Stimulated activated CD4-positive, alpha-beta T cell treated with anti-CD3 and anti-CD28 coated beads, Interleukin-4, amount 100 ng/mL, for 1 hour (primary cell): ENCODE measurements at regions not wholly inside any gene's neighbourhood (a gene's known extent, or its start where the extent isn't known, plus 50 kb on each side); places are given as distances from the start of the nearest gene placed in this dataset.
"Not testable (repeated sequence)": the region's sequence is repeated elsewhere in the genome, so short reads cannot be mapped to it uniquely, and the experiment has no call there.

ENCODE experiments used
- DNase-seq: peaks from one replicate; pipeline ENCODE4 v3.0.0-alpha.2; 2020

DNA sequence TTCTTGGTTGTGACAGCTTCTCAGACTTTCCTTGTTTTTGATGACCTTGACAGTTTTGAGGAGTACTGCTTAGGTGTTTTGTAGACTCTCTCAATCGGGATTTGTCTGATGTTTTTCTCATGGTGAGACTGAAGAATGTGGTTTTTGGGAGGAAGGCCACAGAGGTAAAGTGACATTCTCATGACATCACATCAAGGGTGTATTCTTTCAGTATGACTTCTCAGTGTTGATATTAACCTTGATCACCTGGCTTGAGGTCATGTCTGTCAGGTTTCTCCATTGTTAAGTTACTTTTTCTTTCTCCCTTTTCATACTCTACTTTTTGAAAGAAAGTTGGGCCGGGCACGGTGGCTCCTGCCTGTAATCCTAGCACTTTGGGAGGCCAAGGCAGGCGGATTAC, 269.9 kb downstream of the ZNF37A start:
- not testable (repeated sequence) for DNase-seq

DNA sequence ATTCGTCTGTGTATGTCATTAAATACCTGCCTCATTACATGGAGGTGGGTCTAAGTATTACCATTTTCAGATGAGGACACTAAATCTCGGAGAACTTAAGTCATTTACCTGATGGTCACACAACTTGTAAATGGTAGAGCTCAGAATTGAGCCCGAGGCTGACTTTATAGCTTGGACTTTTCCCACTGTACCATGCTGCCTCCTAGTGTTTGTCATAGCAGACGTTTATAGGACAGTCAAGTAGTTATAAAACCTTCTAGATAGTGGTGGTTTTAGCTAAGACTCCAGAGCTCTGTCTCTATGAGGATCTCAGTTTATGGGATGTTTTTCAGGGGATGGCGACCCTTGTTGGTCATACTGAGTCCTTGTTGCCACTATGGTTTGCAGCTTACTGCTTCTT, 271.8 kb downstream of the ZNF37A start:
- DNase-seq: not testable (repeated sequence)

DNA sequence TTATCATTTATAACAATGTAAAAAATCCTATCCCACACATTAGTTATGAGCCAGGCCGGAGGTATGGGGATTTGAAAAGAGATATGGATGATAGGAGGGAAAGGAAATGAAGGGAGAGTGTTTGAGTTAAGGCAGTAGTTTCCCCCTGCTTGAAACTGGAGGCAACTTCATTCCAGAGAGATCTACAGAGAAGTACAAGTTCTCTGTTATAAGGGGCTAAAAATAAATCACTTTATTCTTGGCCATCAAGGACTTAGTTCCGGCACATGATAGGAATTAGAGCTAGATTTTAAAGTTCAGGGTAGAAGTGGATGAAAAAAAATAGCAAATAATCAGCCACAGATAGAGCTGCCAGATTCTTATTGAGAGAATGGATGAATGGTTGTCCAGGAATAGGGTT, 289.7 kb downstream of the ZNF37A start:
- DNase-seq: not testable (repeated sequence)

DNA sequence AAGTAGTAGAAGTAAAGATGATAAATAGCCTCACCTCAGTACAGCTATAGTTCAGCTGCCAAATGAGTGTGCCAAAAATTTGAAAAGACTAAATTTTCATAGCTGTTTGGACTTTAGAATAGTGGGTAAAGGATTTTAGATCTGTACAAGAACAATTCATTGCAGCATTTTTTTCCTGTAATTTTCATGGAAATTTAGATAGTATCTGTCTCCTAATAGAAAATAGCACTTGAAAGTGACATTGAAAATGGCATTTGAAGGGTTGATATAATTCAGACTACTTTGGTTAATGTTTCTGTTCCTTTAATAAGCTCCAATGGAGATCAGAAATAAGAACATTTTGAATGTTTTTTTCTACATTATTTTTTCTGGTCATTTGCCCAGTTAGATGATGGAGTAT, 292.7 kb downstream of the ZNF37A start:
- DNase-seq: not testable (repeated sequence)

DNA sequence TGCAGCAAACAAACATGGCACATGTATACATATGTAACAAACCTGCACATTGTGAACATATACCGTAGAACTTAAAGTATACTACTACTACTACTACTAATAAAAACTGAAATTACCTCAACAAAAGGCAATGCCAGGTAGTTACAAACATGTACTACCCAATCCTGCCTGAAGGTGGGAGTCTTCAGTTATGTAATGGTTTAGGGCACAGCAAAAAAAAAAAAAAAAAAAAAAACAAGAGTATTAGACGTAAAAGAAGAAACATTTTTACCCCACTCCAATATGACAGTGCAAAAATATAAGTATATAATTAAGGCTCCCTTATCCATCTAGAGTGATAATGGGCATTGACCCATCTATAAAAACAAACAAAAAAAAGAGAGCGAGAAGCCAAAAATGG, 296.6 kb downstream of the ZNF37A start:
- not testable (repeated sequence) for DNase-seq

DNA sequence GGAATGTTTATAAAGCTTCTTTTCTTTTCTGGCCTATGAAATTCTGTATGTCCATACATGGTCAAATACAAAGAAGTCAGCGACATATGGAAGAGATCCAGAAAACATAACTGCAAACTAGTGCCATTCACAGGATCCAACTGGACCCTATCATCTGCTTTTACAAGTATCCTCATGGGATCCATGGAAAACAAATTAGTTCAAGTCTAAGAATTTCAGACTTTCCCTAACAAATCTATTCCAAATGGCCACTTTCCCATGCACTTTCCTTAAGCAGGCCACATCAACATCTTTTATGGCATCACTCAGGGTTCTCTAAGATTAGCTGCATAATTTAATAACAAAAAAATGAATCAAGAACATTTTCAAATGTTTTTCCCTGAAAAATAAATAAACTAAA, 301.3 kb downstream of the ZNF37A start:
- DNase-seq: not testable (repeated sequence)

DNA sequence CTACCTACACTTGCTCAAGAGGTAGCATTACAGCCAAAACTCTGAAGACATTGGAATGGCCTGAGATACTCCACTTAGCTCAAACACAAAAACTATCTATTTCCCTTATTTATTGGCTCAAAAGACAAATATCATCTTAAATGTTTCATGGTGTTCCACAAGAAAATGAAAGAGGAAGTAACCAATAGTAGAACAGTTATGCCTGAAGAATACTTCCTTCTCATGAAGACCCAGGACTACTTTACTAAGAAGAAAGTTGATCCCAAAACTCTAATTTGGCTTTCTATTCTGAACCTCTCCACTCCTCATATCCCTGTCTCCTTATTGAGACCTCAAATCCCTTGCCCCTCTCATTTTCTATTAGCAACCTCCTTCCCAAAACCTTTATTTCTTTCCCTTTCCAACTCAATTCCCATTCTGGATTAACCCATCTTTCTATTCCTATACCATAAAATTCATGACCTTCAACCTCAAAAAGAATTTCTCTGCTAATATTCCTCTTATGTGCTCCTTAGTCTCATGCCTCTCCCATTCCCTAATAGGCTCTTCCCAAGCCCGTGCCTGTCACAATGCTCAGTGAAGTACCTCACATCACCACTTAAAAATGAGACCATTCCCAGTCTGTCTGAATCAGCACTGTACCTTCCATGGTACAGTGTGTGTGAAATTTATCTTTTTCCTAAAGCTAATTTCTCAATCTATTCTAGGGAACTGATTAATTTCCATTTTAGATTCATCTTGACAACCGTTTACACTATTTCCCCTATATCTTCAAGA, 302.2 kb downstream of the ZNF37A start:
- DNase-seq: not testable (repeated sequence)

DNA sequence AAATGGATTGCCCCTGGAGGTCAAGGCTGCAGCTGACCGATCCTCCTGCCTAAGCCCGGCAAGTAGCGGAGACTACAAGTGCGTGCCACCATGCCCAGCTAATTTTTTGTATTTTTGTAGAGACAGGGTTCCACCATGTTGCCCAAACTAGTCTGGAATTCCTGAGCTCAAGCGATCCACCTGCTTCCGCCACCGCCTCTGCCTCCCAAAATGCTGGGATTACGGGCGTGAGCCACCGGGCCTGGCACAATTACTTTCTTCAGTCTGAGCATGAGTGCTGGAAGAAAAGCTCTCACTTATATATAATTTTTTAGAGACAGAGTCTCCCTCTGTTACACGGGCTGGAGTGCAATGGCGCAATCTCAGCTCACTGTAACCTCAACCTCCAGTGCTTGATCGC, 307.4 kb downstream of the ZNF37A start:
- not testable (repeated sequence) for DNase-seq

DNA sequence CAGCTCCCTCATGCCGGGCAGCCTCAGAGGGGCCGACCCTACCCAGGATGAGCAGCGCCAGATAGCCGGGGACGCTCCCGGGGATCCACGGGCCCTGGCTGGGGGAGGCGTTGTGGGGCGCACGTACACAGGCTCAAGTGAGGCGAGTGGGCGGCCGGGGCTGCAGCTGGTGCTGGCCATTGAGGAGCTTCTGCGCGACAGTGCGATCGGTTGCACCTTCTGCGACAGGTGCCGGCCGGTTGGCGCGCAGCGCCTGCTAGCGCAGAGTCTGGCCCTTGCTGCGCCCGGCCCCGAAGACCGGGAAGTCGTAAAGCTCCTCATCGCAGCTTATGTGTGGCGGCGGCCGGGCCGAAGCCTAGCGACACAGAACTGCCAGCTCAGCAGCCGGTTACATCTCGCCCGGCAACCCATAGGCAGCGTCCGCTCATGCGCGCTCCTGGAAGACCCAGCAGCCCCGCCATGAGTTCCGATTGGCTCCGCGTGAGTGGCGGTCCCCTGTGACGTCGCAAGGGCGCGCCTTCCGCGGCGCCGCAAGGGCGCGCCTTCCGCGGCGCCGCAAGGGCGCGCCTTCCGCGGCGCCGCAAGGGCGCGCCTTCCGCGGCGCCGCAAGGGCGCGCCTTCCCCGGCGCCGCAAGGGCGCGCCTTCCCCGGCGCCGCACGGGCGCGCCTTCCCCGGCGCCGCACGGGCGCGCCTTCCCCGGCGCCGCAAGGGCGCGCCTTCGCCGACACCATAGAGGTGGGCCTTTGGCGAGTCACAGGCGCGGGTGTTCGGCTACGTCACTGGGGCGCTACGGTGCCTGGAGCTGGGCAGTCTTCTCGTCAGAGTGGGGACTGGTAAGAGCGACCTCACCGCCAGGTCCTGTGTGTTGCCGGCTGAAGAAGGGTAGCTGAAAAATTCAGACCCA, 308.6 kb downstream of the ZNF37A start:
- peak; percentile 91 for DNase-seq

DNA sequence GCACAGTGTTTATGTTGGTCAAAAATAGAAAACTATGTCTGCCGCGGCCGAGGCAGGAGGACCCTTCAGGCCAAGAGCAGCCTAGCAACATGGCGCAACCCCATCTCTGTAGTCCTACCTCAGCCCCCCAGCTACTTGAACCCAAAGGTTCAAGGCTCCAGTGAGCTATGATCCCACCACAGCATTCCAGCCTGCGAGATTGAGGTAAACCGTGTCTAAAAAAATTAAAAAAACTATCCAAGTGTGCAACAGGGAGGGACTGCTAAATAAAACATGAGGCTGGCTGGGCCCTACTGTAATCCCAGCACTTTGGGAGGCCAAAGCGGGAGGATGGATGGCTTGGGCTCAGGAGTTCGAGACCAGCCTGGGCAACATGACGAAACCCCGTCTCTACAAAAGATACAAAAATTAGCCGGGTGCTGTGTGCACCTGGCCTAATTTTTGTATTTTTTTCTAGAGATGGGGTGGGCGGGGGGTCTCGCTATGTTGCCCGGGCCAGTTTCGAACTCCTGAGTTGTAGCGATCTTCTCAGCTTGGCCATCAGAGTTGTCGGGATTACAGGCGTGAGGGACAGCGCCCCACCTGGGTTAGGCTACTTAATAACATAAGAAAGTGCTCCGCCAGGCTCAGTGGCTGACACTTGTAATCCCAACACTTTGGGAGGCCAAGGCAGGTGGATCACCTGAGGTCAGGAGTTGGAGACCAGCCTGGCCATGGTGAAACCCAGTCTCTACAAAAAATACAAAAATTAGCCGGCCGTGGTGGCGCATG, 309.4 kb downstream of the ZNF37A start:
- DNase-seq: not testable (repeated sequence)

DNA sequence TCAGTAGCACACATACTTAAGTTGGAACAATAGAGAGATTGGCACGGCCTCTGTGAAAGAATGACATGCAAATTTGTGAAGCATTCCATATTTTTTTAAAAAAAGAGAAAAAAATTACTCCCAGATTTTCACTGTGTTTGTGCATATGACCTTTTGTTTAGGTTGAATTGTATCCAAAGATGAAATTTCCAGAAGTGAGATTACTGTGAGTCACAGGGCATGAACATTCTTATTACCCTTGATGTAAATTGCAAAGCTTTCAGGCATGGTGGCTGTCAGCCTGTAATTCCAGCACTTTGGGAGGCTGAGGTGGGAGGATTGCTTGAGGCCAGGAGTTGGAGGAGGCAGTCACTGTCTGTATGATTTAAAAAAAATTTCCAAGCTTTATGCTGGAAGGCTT, 329.5 kb downstream of the ZNF37A start:
- not testable (repeated sequence) for DNase-seq

DNA sequence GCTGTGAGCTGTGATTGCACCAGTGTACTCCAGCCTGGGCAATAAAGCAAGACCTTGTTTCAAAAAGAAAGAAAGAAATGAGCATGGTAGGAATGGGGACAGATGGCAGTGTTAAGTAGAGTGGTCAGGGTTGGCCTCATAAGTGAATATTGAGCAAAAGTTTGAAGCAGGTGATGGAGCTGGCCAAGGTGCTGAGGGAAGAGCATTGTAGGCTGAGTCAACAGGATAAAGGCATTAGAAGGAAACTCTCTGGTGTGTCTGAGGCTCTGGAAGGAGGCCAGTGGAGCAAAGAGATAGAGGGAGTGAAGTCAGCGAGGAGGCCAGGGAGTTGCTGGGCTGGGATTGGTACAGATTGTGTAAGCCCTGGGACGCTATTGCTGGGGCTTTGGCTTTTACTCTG, 336.1 kb downstream of the ZNF37A start:
- not testable (repeated sequence) for DNase-seq

DNA sequence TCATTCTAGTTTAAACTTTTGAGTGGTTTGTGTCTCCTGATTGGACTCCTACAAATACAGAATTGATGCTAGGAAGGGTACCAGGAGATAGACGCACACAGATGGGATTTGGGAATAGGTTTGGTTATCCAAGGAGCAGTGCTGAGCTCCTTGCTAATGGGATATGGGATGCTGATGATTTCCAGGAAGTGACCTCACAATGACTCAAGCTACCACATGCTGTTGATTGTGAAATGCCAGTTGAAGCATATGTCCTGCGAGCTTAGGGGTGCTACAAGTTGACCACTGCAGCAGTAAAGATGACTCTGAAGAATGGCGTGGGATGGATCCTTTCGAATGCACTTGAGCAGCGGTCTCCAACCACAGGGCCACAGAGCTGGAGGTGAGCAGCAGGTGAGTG, 343.2 kb downstream of the ZNF37A start:
- not testable (repeated sequence) for DNase-seq

DNA sequence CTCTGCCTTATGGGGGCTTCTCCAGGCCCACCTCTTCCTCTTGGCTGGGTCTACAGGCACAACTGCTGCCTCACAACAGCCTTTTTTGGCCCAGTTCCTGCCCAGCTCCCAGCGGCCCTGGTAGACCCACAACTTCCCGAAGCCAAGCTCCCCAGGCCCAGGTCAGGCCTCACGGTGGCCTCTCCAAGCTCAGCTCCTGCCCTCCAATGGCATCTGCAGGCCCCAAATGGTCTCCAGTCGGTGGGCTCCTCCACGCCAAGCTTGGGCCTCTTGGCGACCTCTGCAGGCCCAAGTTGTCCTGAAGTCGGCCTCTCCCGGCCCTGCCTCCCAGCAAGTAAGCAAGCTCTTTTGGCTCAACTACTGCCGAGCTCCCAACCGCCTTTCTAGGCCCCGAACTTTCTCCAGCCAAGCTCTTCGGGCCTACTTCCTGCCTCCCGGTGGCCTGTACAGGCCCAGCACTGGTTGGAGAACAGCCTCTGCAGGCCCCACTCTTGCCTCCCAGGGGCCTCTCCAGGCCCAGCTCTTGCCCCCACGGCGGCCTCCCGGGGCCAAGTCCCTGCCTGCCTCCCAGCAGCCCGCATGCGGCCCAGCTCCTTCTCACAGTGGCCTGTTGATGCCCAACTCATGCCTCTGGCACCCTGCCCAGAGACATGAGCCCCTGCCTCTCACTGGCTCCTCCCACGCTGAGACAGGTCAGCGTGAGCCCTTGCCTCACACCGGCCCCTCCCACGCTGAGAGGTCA, 354.6 kb downstream of the ZNF37A start:
- DNase-seq: not testable (repeated sequence)

DNA sequence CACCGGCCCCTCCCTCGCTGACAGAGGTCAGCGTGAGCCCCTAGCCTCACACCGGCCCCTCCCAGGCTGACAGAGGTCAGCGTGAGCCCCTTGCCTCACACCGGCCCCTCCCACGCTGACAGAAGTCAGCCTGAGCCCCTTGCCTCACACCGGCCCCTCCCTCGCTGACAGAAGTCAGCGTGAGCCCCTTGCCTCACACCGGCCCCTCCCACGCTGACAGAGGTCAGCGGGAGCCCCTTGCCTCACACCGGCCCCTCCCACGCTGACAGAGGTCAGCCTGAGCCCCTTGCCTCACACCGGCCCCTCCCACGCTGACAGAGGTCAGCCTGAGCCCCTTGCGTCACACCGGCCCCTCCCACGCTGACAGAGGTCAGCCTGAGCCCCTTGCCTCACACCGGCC, 355.5 kb downstream of the ZNF37A start:
- DNase-seq: not testable (repeated sequence)

DNA sequence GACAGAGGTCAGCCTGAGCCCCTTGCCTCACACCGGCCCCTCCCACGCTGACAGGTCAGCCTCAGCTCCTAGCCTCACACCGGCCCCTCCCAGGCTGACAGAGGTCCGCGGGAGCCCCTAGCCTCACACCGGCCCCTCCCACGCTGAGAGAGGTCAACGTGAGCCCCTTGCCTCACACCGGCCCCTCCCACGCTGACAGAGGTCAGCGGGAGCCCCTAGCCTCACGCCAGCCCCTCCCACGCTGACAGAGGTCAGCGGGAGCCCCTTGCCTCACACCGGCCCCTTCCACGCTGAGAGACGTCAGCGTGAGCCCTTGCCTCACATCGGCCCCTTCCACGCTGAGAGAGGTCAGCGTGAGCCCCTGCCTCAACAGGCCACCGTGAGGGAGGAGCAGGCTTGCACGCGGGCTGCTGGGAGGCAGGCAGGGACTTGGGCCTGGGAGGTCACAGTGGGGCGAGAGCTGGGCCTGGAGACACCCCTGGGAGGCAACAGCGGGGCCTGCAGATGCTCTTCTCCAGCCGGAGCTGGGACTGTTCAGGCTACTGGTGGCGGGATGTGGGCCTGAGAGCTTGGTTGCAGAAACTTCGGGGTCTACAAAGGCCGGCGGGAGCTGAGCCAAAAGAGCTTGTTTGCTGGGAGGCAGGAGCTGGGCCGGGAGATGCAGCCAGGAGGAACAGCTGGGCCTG, 356.4 kb downstream of the ZNF37A start:
- DNase-seq: not testable (repeated sequence)

DNA sequence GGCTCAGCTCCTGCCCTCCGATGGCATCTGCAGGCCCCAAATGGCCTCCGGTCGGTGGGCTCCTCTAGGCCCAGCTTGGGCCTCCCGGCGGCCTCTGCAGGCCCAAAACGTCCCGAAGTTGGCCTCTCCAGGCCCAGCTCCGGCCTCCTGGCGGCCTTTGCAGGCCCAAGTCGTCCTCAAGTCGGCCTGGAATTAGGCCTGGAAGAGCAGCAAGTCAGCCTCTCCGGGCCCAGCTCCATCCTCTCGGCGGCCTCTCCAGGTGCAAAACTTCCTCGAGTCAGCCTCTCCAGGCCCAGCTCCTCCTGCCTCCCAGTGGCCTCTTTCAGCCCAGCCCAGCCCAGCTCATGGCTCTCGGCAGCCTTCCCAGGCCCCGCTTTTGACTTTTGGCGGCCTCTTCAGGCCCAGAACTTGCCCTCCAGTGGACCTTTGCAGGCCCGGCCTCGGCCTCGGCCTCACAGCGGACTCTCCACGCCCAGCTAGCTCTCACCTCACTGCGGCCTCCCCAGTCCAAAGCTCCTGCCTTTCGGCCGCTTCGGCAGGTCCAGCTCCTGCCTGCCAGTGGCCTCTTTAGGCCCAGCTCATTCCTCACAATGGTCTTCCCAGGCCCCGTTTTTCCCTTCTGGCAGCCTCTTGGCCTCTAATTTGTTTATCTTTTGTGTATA, 357.3 kb downstream of the ZNF37A start:
- not testable (repeated sequence) for DNase-seq
